ENCODE measurements at regions not wholly inside any gene's neighbourhood (a gene's known extent, or its start where the extent isn't known, plus 50 kb on each side); places are given as distances from the start of the nearest gene placed in this dataset.

GRCh38 chr4:126727461-126727860, 905.3 kb upstream of the INTU start:
- TF ChIP-seq ZNF70 (CRISPR knock-in tag; IDR thresholded peaks at IDR 0.05) (no peak), SNAI2 (CRISPR knock-in tag; IDR thresholded peaks at IDR 0.05) (no peak), PATZ1 (CRISPR knock-in tag; IDR thresholded peaks at IDR 0.05; ENCODE audit: borderline replicate concordance) (no peak), ZFP30 (CRISPR knock-in tag; IDR thresholded peaks at IDR 0.05) (no peak), BACH2 (CRISPR knock-in tag; IDR thresholded peaks at IDR 0.05; ENCODE audit: borderline replicate concordance) (no peak), OSR1 (CRISPR knock-in tag; IDR thresholded peaks at IDR 0.05) (no peak), TOX (CRISPR knock-in tag; IDR thresholded peaks at IDR 0.05; ENCODE audit: borderline replicate concordance) (no peak), CSRNP3 (CRISPR knock-in tag; IDR thresholded peaks at IDR 0.05) (no peak), ESRRG (CRISPR knock-in tag; IDR thresholded peaks at IDR 0.05) (no peak), RARB (CRISPR knock-in tag; IDR thresholded peaks at IDR 0.05) (no peak), GLIS3 (CRISPR knock-in tag; IDR thresholded peaks at IDR 0.05) (no peak), ZNF565 (CRISPR knock-in tag; conservative IDR thresholded peaks at IDR 0.05; ENCODE audit: low read depth) (no peak), ARNTL (CRISPR knock-in tag; IDR thresholded peaks at IDR 0.05; ENCODE audit: borderline replicate concordance, low read depth) (no peak)
